ENCODE measurements at regions not wholly inside any gene's neighbourhood (a gene's known extent, or its start where the extent isn't known, plus 50 kb on each side); places are given as distances from the start of the nearest gene placed in this dataset.

DNA sequence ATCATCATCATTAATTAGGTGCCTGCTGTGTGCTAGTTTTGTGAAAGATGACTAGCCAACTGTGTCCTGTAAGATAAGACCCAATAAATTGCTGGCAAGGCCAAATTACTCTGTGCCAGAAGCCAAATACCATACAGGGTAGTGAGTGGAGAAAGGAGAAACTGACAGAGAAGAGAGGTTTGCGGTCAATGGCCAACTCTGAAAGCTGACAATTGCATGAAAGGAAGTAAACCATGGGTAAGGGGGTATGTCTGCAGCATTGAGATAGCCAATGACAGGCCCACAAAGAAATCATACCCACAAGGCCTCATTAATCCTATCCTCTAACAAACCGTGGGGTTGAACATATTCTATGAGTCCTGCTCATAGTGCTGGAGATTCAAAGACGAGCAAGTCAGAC lies 236.6 kb upstream of the CCDC196 start:
- DNase-seq, result no peak
- H3K9me3 ChIP-seq (replicated peaks in 1 of 3), result no peaks in the 10 kb centered on the region
- H3K27me3 ChIP-seq, result no peaks in the 10 kb centered on the region
- H3K4me1 ChIP-seq (replicated peaks in 1 of 2), result no peaks in the 10 kb centered on the region
- WGBS, 4 donors, result 85 to 100% (median 92%) methylated on average over 3 of the region's 3 CpGs
- TF ChIP-seq POLR2A (IDR thresholded peaks at IDR 0.05), result no peak
- TF ChIP-seq CTCF (IDR thresholded peaks at IDR 0.05), result no peak
- H3K4me3 ChIP-seq, result no peak overlapping the region
- intact Hi-C loops (cut with DNase I), result no loop called here
- no peaks in the 10 kb centered on the region for H3K36me3 ChIP-seq (replicated peaks in 1 of 2)
- no peak overlapping the region for H3K27ac ChIP-seq

DNA sequence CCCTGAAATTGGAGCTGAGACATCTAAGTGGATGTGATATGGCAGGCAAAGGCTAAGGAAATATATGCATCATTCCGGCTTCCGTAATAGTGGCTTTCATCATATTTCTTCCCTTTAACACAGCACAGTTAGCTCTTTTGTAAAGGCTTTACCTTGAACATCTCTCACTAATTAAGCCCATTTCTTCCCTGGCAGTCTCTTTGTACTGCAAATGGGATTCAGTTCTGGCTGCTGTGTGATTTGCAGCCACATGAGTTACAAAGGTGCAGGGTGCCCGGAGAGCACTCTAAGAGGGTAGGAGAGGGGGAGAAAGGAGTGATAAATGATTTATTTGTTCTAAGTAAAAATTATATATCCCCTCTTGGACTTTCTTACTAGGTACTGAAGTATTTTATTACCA lies 232.1 kb upstream of the CCDC196 start:
- Histone ChIP-seq H3K4me1 (replicated peaks in 1 of 2) (no peaks in the 10 kb centered on the region), H3K27me3 (no peaks in the 10 kb centered on the region), H3K36me3 (replicated peaks in 1 of 2) (no peaks in the 10 kb centered on the region), H3K9me3 (replicated peaks in 1 of 3) (no peaks in the 10 kb centered on the region), H3K27ac (no peak overlapping the region), H3K4me3 (no peak overlapping the region)
- no peak for TF ChIP-seq CTCF (IDR thresholded peaks at IDR 0.05)
- no peak for TF ChIP-seq POLR2A (IDR thresholded peaks at IDR 0.05)
- intact Hi-C loops (cut with DNase I), result no loop called here
- WGBS, 4 donors, result 63 to 78% (median 73%) methylated on average over 3 of the region's 3 CpGs
- no peak for DNase-seq

DNA sequence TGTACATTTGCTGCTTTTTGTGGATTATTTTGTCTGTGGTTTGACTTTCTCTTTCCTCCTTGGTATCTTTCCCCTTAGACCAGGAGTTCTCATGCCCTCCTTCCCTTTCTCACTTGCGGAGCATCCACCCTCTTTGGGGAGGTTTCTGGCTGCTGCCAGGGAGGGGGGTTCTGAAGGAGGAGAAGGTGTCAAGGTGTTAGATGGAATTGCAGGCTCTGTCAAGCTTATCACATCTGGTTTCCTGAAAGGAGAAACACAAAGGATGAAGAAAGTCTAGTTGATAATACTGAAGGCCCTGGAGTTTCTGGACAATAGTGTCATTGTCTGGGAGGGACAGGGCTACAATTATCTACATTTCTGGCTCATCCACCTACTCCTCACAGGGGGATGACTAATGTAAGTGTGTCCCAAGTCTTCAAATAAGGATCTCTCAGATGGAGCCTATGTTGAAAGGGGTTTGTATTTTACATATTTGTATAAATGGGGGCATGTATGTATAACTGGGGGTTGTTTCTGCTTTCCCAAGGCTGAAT lies 217.3 kb upstream of the CCDC196 start:
- intact Hi-C loops (cut with DNase I), result no loop called here
- TF ChIP-seq CTCF (IDR thresholded peaks at IDR 0.05) (no peak), POLR2A (IDR thresholded peaks at IDR 0.05) (no peak)
- WGBS, 4 donors, result 83 to 100% (median 98%) methylated on average over 1 of the region's 1 CpG

GRCh38 chr14:66272221-66272620 lies 213.9 kb upstream of the CCDC196 start:
- TF ChIP-seq POLR2A (IDR thresholded peaks at IDR 0.05), result no peak
- no peak for TF ChIP-seq CTCF (IDR thresholded peaks at IDR 0.05)
- no peak overlapping the region for H3K4me3 ChIP-seq
- H3K27ac ChIP-seq, result no peak overlapping the region
- no peak for DNase-seq
- 86 to 100% (median 96%) methylated on average over 1 of the region's 1 CpG for WGBS, 4 donors
- intact Hi-C loops (cut with DNase I), result no loop called here
- no peaks in the 10 kb centered on the region for H3K4me1 ChIP-seq (replicated peaks in 1 of 2)
- H3K36me3 ChIP-seq (replicated peaks in 1 of 2), result no peaks in the 10 kb centered on the region
- no peaks in the 10 kb centered on the region for H3K27me3 ChIP-seq
- no peaks in the 10 kb centered on the region for H3K9me3 ChIP-seq (replicated peaks in 1 of 3)

More for the DNA sequence above, 217.3 kb upstream of the CCDC196 start:
- DNase-seq, result no peak
- Histone ChIP-seq H3K4me3 (no peak overlapping the region), H3K9me3 (replicated peaks in 1 of 3) (no peaks in the 10 kb centered on the region), H3K27me3 (no peaks in the 10 kb centered on the region), H3K4me1 (replicated peaks in 1 of 2) (no peaks in the 10 kb centered on the region), H3K36me3 (replicated peaks in 1 of 2) (no peaks in the 10 kb centered on the region), H3K27ac (no peak overlapping the region)
